Subcutaneous abdominal adipose tissue (tissue), 5 donors: ENCODE measurements at regions not wholly inside any gene's neighbourhood (a gene's known extent, or its start where the extent isn't known, plus 50 kb on each side); places are given as distances from the start of the nearest gene placed in this dataset.

Experiments
- H3K27ac ChIP-seq: one replicate; pipeline ENCODE4 v1.7.0; 2013; ENCODE audit warnings: low read depth, mild to moderate bottlenecking, inconsistent platforms, low read length, moderate library complexity
- H3K27me3 ChIP-seq, 5 donors: one replicate each; pipeline ENCODE4 v1.7.0; 2013; ENCODE audit warnings: low read length in 5 of 5, inconsistent platforms in 1 of 5; ENCODE audit not compliant: control insufficient read depth in 5 of 5, insufficient read depth in 4 of 5
- H3K36me3 ChIP-seq, 5 donors: one replicate each; pipeline ENCODE4 v1.7.0; 2013; ENCODE audit warnings: low read length in 5 of 5; ENCODE audit not compliant: control insufficient read depth in 5 of 5, insufficient read depth in 5 of 5
- H3K4me1 ChIP-seq, 5 donors: one replicate each; pipeline ENCODE4 v1.7.0; 2013; ENCODE audit warnings: low read length in 5 of 5, mild to moderate bottlenecking in 3 of 5, moderate library complexity in 1 of 5; ENCODE audit not compliant: control insufficient read depth in 5 of 5, insufficient read depth in 5 of 5
- H3K4me3 ChIP-seq, 5 donors: one replicate each; pipeline ENCODE4 v1.7.0; 2013; ENCODE audit warnings: low read length in 5 of 5, low read depth in 1 of 5
- H3K9ac ChIP-seq, 5 donors: one replicate each; pipeline ENCODE4 v1.7.0; 2013; ENCODE audit warnings: low read length in 5 of 5, mild to moderate bottlenecking in 4 of 5, moderate library complexity in 3 of 5
- H3K9me3 ChIP-seq, 5 donors: one replicate each; pipeline ENCODE4 v1.7.0; 2013; ENCODE audit warnings: low read length in 5 of 5; ENCODE audit not compliant: control insufficient read depth in 5 of 5
- donor health status: healthy.
- donor health status: healthy.
- donor health status: healthy.
- donor health status: healthy.
- donor health status: healthy.

DNA sequence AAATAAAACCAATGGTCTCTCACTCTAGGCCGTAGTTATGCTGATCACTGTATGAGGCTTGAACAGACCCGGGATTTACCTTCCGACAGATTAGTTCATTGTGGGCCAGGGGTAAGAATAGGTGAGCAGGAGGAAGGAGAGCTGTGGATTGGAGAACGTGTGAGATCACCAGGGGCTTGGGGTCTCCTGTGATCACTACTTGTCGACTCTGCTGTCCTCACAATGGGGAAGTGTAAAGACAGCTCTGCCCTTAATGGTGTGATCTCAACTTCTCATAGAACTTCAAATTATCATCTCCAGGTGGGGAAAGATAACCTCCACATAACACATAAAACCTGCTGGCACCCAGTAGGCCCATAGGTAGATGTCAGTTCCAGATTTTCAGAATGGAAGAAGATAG is 56.2 kb upstream of the RPS6KA3 start:
- H3K27me3 ChIP-seq, result peaks cover 0 to 20% (median 9%) of the 10 kb centered on the region in 5 donors
- H3K9ac ChIP-seq, result no peak overlapping the region
- H3K36me3 ChIP-seq, result no peaks in the 10 kb centered on the region
- H3K27ac ChIP-seq, result no peak overlapping the region
- no peak overlapping the region for H3K4me3 ChIP-seq
- peaks cover 0 to 2% (median under 1%) of the 10 kb centered on the region in 5 donors for H3K4me1 ChIP-seq
- no peaks in the 10 kb centered on the region for H3K9me3 ChIP-seq

DNA sequence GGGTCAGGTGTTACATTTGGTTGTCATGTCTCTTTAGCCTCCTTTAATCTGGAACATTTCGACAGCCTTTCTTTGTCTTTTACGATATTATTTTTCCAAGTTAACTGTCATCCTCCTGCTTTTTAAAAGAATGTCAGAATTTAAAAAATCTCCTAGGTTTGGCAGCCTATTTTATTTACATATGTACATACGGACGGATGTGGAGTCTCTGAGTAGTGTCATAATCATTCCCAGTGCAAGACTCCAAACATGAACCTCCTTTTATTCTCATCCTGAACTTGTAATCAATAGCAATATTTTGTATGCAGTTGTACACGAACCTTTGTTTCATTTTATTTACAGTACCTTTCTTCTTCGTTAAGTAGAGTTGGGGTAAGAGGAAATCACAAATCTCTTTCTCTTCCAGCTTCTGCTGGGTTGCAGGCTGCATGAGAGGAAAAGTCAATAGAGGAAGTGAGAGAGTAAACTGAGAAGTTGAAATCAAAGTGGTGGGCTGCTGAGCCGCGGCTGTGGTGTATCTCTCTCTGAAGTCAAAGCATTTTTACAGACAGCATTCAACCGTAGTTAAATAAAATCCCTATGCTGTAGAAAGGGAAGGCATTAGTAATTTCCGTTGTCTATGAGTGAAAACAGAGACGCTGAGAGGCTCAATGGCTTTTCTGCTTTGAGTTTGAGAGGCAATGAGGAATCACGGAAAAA is 53.9 kb upstream of the RPS6KA3 start:
- H3K27ac ChIP-seq, result no peak overlapping the region
- no peak overlapping the region for H3K4me3 ChIP-seq
- H3K9me3 ChIP-seq, result no peaks in the 10 kb centered on the region
- H3K4me1 ChIP-seq, result peaks cover 0 to 4% (median 4%) of the 10 kb centered on the region in 5 donors
- peaks cover 0 to 23% (median 4%) of the 10 kb centered on the region in 5 donors for H3K27me3 ChIP-seq
- no peaks in the 10 kb centered on the region for H3K36me3 ChIP-seq
- no peak overlapping the region for H3K9ac ChIP-seq

DNA sequence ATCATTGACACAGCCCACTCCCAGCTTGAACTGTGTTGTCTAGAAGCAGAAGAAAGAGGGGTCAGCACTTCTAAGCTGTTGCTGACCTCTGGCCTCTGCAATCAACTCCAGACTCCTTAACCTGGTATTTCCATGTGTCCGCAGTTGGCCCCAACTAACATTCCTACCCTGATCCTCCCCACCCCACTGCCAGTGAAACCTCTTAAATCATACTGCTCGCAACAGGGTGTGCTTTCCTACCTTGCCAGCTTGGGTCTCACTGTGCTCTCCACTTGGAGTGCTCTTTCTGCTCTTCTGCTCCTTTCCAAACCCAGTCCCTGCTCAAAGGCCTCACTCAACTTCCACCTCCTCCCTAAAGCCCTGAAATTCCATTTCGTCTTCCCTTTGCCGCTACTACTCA is 52.3 kb upstream of the RPS6KA3 start:
- H3K4me1 ChIP-seq, result peaks cover 0 to 4% (median 4%) of the 10 kb centered on the region in 5 donors
- no peak overlapping the region for H3K27ac ChIP-seq

DNA sequence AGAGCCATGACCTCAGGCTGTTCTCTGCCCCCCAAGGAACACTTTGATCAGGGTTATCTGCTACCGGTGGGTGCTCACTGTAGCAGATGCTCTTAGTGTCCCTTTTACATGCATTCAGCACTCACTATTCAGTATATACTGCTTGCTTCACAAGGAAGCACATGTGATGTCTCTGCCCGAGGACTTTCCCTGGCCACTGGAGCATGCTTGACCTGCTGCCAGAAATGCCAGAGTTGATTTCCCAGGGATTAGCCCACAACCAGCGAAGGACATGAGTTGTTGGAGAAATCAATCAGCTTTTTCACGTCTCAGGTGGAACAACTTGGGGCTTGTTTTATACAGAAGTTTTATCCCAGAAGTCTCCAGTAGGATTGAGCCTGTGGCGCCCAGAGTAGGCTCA is 51.2 kb upstream of the RPS6KA3 start:
- Histone ChIP-seq H3K9ac (no peak overlapping the region), H3K27ac (no peak overlapping the region), H3K27me3 (peaks cover 0 to 15% (median under 1%) of the 10 kb centered on the region in 5 donors), H3K36me3 (no peaks in the 10 kb centered on the region), H3K4me1 (peaks cover 0 to 4% (median 4%) of the 10 kb centered on the region in 5 donors), H3K9me3 (no peaks in the 10 kb centered on the region), H3K4me3 (no peak overlapping the region)

More for the DNA sequence above, 52.3 kb upstream of the RPS6KA3 start:
- Histone ChIP-seq H3K9me3 (no peaks in the 10 kb centered on the region), H3K9ac (no peak overlapping the region), H3K36me3 (no peaks in the 10 kb centered on the region), H3K4me3 (no peak overlapping the region), H3K27me3 (peaks cover 0 to 23% (median 4%) of the 10 kb centered on the region in 5 donors)
